ENCODE measurements at regions not wholly inside any gene's neighbourhood (a gene's known extent, or its start where the extent isn't known, plus 50 kb on each side); places are given as distances from the start of the nearest gene placed in this dataset.

DNA sequence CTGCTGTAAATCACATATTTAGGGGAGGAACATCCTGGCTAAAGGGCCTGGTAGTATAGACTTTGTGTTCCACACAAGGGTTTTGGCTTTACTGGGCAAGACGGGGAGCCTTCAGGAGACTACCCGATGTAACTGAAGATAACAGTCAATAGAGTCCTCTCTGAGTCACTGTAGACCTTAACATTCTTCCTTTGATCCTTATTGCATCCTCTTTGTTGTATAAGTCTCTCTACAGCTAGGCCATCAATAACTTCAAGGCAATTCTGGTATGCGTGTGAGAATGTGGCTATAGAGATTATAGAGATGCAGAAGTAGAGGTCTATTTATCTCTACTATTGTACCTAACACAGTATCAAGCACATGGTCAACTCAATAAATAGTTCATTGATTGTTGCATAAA, 67.3 kb upstream of the STK32A start:
- TF ChIP-seq CTCF (IDR thresholded peaks at IDR 0.05; ENCODE audit: extremely low read depth, insufficient read depth, missing control alignments): no peak
- no peak for DNase-seq (ENCODE audit: low spot score)
- in situ Hi-C loops (cut with MboI; ENCODE audit: low pct_unique_long_range_greater_than_20kb, low sequenced_read_pairs, unreplicated experiment): no loop called here

GRCh38 chr5:147168578-147169327, 66.1 kb upstream of the STK32A start:
- no peak for TF ChIP-seq CTCF (IDR thresholded peaks at IDR 0.05; ENCODE audit: extremely low read depth, insufficient read depth, missing control alignments)
- no peak for DNase-seq (ENCODE audit: low spot score)
- in situ Hi-C loops (cut with MboI; ENCODE audit: low pct_unique_long_range_greater_than_20kb, low sequenced_read_pairs, unreplicated experiment): no loop called here

DNA sequence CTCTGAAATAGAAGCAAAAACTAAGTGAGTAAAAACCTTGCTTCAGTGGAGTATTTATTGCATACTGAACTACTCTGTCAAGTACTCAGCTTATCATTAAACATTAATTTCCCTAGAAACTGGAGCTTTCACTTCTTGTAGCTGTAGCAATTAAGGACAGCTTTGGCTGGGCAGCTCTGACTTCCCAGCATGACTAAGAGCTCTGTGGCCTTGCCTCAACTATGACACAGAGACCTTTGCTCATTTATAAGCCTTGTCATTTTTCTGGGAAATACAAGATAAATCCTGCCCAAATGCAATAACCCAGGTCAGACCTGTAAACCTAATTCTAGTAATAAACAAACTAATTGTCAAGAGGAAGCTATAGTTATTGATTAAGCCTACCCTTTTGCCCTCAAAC, 65.4 kb upstream of the STK32A start:
- in situ Hi-C loops (cut with MboI; ENCODE audit: low pct_unique_long_range_greater_than_20kb, low sequenced_read_pairs, unreplicated experiment): no loop called here
- no peak for TF ChIP-seq CTCF (IDR thresholded peaks at IDR 0.05; ENCODE audit: extremely low read depth, insufficient read depth, missing control alignments)
- no peak for DNase-seq (ENCODE audit: low spot score)

DNA sequence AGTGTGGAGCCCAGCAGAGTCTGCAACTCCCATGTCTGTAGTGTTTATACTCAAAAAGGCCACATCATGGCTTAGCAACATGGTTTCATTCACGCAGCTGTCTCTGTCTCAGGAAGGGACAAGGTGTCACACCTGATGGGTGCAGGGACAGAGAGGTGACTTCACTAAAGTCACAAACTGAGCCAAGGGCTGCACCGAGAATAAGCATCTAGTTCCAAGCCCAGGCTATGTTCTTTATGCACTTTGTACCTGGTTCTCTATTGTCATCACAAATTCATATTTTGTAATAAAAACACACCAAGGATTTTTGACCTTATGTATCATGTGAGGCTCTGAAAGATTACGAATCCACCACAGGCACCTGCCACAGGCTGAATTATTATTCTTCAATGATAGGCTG, 64.9 kb upstream of the STK32A start:
- no peak for DNase-seq (ENCODE audit: low spot score)
- TF ChIP-seq CTCF (IDR thresholded peaks at IDR 0.05; ENCODE audit: extremely low read depth, insufficient read depth, missing control alignments): no peak
- in situ Hi-C loops (cut with MboI; ENCODE audit: low pct_unique_long_range_greater_than_20kb, low sequenced_read_pairs, unreplicated experiment): no loop called here

- TF ChIP-seq CTCF (IDR thresholded peaks at IDR 0.05; ENCODE audit: extremely low read depth, insufficient read depth, missing control alignments): no peak
- in situ Hi-C loops (cut with MboI; ENCODE audit: low pct_unique_long_range_greater_than_20kb, low sequenced_read_pairs, unreplicated experiment): no loop called here
- no peak for DNase-seq (ENCODE audit: low spot score)
Observed at GRCh38 chr5:147170603-147171002, 64.2 kb upstream of the STK32A start.

DNA sequence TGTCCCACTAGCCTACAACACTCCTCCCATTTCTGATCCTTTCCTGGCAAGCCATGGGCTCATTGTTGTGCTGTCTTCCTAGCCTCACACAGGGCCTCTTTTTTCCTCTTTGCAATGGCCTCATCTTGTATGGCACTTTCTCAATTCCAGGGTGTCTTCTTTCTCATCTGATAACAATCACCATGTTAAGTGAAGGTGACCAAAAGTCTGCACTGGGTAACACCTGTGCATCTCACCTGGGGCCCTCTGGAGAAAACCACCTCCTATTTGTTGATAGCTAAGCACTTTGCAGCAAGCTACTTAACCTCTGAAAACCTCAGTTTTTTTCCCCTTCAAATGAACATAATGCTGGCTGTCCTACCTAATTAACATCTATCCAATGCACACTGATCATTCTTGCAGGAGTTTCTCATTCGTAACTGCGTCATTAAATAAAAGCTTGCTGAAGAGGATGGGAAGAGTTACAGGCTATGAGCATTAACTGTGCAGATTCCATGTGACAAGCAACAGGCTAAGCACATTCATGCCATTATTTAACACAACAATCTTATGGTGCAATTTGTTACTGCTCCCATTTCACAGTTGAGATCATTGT, 60.1 kb upstream of the STK32A start:
- TF ChIP-seq CTCF (IDR thresholded peaks at IDR 0.05; ENCODE audit: extremely low read depth, insufficient read depth, missing control alignments): no peak
- DNase-seq (ENCODE audit: low spot score): no peak
- in situ Hi-C loops (cut with MboI; ENCODE audit: low pct_unique_long_range_greater_than_20kb, low sequenced_read_pairs, unreplicated experiment): loop anchor here (25.0 kb wide), 1 partner anchor 637 kb away; no protein-coding TSS in a partner anchor
